Eye (tissue), 1 donor: ENCODE measurements at regions not wholly inside any gene's neighbourhood (a gene's known extent, or its start where the extent isn't known, plus 50 kb on each side); places are given as distances from the start of the nearest gene placed in this dataset.
"Not testable (repeated sequence)": the region's sequence is repeated elsewhere in the genome, so short reads cannot be mapped to it uniquely, and the experiment has no call there.

Experiments used
- DNase-seq: peaks from one replicate; pipeline ENCODE4 v3.0.0-alpha.2; 2015

- DNase-seq = no peak
Observed at GRCh38 chr5:75839547-75839946, 122.3 kb upstream of the POC5 start.

DNA sequence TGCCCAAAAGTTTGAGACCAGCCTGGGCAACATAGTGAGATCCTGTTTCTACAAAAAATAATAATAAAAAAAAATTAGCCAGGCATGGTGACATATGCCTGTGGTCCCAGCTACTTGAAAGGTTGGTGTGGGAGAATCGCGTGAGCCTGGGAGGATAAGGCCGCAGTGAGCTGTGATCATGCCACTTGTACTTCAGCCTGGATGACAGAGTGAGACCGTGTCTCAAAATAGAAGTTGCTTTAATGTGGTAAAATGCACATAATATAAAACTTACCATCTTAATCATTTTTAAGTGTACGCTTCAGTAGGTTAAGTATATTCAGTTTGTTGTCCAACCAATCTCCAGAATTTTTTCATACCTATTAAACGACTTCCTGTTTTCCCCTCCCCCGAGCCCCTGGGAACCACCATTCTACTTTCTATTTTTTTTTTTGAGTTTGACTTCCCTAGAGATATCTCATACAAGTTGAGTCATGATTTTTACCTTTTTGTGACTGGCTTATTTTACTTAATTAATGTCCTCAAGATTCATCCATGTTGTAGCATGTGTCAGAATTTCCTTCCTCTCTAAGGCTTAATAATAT lies 120.1 kb upstream of the POC5 start:
- no peak for DNase-seq

DNA sequence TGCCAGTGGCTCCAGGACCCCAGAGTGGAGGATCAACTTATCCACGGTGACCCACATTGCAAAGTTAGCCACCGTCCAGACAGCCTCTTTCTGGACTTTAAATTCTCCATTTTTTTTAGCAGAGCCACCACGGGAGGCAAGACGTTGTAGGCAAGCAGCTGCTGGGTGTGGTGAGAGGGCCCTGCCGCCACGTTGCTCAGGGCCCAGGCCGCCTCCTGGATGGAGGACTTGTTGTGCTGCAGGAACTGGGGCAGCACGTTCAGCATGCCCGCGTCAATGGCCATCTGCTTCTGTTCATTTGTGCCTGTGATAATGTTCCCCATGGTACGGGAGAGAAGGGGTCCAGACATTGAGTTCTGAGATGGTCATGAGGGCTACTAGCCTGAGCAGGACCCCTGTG lies 114.3 kb upstream of the POC5 start:
- DNase-seq = no peak

- DNase-seq = peak; percentile 17
Observed at GRCh38 chr5:75828029-75828428, 110.8 kb upstream of the POC5 start.

GRCh38 chr5:75824323-75824722 lies 107.1 kb upstream of the POC5 start:
- DNase-seq = no peak

DNA sequence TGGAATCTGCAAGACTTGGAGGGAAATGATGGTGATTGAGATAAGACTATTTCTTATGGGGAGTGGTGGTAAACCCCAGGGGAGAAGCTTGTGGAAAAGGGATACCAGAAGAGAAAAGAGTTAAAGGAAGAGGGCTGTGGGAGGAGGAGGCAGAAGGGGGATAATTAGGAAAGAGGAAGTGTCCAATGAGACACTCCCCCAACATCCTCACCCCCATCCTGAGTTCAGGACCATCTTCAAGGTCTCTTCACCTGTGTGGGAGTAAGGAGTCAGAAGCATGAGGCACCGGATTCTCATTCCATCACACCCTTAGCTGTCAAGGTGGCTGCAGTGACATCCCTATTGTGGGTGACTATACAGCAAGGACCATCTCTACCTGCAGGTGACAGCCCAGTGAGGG lies 106.6 kb upstream of the POC5 start:
- no peak for DNase-seq

DNA sequence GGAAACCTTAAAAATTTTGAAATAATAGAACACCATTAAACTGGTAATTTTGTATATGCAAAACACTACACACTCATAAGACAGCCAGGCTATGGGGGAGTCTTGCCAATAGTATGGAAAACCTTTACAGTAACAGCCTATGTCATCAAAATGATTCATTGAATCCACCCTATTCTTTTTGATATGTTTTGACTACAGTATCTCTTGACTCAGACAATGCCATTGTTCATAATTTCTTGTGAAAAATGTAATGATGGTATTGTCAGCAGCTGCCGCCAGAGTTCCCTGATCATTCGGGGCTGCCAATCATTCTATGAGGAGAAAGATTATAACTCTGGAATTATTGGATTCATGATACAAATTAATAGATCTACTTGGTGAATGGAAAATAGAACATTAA lies 101.4 kb upstream of the POC5 start:
- DNase-seq = no peak

DNA sequence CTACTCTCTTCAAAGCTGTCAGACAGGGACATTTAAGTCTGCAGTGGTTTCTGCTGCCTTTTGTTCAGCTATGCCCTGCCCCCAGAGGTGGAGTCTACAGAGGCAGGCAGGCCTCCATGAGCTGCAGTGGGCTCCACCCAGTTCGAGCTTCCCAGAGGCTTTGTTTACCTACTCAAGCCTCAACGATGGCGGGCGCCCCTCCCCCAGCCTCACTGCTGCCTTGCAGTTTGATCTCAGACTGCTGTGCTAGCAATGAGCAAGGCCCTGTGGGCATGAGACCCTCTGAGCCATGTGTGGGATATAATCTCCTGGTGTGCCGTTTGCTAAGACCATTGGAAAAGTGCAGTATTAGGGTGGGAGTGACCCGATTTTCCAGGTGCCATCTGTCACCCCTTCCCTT lies 82.5 kb upstream of the POC5 start:
- DNase-seq = not testable (repeated sequence)

DNA sequence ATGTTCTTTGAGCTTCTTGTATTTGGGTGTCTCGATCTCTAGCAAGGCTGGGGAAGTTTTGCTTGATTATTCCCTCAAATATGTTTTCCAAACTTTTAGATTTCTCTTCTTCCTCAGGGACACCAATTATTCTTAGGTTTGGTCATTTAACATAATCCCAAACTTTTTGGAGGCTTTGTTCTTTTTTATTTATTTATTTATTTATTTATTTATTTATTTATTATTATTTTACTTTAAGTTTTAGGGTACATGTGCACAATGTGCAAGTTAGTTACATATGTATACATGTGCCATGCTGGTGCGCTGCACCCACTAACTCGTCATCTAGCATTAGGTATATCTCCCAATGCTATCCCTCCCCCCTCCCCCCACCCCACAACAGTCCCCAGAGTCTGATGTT lies 52.1 kb upstream of the POC5 start:
- DNase-seq = not testable (repeated sequence)
